GM15510 (cell line): ENCODE measurements at regions not wholly inside any gene's neighbourhood (a gene's known extent, or its start where the extent isn't known, plus 50 kb on each side); places are given as distances from the start of the nearest gene placed in this dataset.

ENCODE experiments used
- POLR2A ChIP-seq: IDR thresholded peaks from 3 replicates; pipeline ENCODE4 v1.6.1; 2011; ENCODE audit warnings: borderline replicate concordance; ENCODE audit not compliant: insufficient read length; ENCODE audit errors: extremely low read depth

DNA sequence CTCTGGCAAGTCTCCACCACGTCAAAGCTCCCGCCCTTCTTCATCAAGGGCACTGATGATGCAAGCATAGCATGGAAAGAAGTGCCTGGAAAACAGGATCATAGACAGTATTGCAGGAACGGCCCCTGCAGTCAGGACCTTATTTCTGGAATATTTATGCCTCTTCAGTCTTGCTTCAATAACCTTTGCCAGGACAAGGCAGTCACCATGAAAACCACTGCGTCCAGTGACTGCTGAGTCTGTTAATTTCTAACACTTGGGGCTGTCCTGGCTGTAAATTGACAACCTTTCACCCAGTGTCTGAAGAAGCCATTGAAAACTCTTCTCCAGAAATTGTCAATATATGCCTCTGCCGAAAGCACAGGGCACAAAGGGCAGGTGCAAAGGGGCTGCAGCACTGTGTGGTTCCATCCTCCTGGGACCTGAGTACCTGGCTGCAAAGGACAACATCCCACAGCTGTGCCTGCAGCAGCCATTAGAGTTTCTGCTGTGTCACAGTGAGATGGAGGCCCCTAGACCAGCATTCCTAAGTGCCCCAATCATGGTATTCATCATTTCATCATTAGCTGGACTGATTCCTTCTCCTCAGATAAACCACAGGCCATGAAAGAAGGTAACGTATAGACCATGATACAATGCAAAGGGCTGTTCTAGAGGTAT lies 819.6 kb downstream of the RNF144A start:
- TF ChIP-seq POLR2A, result no peak

DNA sequence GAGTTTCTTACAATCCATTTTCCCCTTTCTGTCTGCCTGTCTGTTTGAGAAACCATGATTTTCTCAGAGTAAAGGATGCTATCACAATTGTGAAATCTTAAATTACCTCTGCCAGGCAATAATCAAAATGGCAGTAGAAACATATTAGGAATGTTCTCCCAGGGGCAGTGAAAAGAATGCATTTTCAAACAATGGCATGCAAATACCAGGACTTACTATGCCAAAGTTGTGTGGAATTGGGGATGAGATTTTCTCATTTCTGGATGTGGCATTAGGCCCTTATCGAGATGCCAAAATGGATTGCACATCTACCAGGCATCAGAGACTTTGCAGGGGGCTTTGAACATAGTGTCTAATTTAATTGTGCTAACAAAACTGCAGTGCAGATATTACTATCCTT lies 821.4 kb downstream of the RNF144A start:
- TF ChIP-seq POLR2A, result no peak

DNA sequence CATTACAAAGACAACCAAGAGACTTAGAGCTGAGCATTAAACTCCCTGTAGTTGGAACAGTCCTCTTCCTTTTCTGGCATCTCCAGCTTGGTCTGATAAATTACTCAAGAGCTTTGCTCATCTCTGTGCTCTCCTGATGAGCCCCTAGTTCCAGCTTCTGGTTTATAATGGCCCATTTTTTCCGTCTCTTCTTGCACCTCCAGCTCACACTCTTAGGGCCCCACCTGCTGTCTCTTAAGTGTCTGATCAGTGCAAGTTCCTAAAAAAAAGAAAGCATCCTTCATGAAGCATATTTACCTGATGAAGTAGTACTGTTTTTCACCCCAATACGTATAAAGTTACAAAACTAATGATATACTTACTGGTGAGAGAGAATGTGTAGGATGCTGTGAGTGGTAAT lies 822.9 kb downstream of the RNF144A start:
- no peak for TF ChIP-seq POLR2A

DNA sequence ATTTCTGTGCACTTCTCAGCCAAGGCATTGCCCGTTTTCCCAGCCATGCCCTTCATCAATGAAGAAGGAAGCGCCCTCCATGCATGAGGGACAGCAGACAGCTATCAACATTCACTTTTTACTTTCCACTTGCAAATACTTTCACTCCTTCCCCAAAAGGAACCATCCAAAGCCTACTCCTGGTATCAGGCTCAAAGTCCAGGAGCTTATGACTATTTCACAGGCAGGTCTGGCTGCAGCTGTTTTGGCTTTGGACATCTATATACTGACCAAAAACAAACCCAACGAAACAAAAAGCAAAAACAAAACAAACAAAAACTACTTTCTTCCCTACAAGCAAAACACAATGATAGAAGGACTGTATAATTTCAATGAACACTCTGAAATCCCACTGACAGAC lies 825.1 kb downstream of the RNF144A start:
- TF ChIP-seq POLR2A, result no peak

DNA sequence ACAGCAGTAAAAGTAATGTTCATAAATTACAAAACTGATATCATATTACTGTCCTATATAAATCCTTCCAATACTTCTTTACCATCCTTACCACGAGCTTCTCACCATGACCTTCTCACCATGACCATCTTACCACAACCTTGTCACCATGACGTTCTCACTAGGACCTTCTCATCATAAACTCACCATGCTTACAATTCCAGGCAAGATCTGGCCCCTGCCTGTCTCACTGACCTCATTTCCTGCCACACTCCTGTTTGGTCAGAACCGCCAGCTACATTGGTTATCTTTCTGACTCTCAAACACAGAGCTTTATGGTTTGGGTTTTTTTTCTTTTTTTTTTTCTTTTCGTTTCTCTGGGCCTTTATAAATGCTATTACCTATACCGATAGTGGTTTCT lies 827.6 kb downstream of the RNF144A start:
- TF ChIP-seq POLR2A, result no peak

DNA sequence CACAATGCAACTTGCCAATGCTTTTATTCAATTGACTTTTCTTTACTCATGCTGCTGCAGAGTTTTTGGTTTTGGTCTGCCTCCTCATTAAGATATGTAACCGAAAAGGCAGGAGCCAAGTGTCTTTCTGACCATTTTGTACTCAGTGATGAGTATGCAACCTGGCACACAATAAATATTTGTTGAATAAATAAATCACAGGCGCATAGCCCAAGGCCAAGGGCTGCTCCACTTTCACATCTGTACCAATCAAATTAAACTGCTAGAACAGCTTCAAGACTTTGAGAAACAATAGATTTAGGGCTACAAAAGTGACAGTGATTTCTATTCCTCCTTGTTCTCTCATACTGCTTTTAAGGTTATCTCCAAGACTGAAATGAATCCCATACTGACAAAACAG lies 828.2 kb downstream of the RNF144A start:
- no peak for TF ChIP-seq POLR2A

DNA sequence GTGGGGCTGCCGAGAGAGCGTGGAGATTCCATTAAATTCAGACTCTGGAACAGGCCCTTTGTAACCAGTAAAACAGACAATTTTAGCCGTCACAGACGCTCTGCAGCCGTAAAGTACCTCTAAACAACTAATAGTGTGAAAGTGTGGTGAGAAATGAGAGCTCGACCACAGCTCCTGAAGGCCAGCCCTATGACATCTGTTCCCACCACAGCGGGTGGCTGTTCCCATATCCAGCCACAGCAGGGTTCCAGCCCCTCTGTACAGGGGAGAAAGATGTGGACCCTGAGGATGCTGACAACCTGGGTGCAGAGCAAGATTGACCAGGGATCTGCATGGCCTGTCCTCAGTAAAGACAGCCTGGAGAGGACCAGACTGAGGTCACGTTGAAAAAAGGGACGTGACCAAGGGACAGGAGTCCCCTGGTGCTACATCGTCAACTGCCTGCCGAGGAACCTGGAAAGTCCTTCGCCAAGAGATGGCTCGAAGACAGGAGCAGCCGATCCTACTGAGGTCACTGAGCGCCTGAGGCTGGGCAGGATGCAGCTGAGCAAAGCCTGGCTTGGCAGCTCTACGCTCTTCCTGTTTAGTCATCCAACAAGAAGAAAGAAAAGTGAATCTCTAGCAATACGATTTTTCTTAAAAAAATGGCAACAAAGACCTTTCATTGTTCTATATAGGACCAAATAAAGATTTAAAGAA lies 831.7 kb downstream of the RNF144A start:
- no peak for TF ChIP-seq POLR2A

DNA sequence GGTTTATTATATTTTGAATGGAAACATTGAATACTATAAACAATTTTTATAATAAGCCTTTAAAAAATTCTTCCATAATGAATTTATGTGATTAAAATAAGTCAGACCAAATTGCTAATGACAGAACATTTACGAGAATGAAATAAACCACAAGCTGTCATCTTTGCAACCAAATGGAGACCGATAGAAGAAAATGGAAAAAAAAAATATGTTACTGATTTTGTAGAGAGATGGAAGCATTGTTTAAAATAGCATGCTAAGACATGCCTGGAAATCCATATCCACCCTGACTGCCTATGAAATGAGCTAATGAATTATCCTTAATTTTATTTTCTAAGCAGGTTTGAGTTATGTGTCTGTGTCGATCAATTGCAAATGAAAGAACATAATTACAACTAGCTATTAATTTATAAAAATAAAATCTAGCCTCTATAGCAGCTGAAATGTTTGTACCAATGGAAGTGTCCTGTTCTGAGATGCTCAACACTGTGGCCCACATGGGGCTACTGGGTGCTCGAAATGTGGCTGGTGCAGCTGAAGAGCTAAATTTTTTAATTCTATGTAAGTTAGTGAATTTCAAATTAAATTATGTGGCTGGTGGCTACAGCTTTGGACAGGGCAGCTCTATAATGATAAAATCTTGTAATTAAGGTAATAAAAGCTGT lies 832.8 kb downstream of the RNF144A start:
- no peak for TF ChIP-seq POLR2A

DNA sequence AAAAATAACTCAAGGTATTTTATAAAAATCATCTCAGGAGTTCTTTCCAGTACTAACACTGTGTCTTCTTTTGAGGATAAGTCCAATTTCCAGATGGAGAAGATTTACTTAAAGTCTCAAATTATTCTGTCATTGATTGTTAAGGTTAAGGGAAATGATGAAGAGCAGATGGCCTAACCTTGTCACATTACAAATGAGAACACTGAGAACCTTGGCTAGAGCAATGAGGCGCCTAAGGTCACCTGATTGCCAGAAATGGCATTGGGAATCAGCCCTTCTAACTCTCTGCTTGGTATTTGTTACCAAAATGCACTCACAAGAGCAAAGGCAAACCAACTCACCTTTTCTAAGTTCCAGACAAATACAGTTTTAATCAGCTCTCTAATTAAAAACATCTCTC lies 835.1 kb downstream of the RNF144A start:
- TF ChIP-seq POLR2A, result no peak

DNA sequence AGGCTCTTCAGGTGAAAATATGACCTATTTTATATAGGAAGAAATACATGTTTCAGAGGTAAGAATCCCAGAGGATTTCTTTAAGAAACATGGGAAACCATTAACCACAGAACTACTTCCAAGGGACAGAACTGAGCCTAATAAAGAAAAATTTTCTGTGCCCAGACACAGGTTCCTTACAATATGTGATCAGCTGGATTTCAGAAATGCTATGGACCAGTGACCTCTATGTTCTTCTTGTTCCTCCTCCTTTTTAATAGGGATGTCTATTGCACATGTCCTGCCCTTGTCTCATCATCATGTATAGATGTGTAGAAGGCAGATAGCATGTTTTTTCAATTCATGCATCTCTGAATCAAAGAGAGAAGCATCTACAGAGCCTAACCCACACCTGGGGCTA lies 836.6 kb downstream of the RNF144A start:
- TF ChIP-seq POLR2A, result no peak

DNA sequence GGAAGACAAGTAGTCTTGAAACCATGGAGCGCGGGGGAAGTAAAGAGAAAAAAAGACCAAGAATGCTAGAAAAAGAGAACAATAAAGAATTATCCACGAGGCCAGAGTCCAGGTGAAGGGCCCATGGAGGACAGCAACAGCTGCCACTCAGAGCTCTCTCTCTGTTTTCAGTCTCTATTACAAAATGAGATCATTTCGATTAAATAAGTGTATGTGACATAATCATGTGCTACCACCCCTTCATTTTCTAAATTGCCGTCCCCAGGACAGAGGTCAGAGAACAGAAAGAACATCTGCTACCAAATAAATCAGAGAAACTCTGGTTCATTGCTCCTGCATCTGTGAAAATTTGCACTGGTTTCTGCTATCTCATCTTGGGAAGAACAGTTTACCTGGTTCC lies 838.7 kb downstream of the RNF144A start:
- TF ChIP-seq POLR2A, result no peak

DNA sequence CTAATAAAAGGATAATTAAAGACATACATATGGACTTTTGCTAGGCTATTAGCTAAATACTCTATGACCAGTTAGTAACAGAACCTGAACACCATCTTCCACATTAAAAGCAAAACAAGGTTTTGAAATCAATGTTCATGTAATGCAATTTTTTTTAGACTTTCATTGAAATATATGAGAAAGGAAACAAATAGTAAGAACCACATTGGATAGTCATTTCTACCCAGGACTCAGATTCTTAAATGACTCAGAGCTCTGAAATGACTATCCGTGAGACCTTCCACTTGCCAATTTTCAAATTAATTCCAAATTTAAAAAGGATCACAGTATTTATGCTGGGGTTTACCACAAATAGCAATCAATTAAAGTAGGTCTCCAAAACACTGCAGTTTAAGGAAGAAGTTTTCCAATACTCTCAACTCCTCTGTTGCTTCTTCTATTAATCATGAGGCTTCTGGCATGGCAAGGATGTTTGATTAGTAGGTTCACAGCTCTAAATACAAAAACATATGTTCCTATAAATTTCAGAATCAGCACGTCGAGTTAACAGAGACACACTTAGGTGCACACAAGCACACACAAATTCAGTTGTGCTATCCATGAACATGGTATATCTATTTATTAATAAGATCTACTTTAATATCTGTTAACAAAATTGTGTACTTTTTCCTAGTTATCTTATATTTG lies 841.0 kb downstream of the RNF144A start:
- TF ChIP-seq POLR2A, result no peak

DNA sequence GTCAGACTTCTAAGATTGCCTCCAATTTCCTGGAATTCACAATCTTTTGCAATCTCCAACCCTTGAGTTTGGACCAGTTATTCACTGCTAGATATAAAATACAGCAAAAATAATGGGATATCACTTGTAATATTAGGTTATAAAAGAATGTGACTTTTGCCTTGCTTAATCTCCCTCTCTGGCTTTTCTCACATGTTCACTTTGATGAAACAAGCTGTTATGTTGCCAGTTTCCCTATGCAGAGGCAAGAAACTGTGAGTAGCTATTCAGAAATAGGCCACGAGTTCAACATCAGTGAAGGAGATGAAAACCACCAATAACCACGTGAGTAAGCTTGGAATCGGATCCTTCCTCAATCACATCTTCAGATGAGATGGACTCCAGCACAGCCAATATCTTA lies 842.7 kb downstream of the RNF144A start:
- no peak for TF ChIP-seq POLR2A

DNA sequence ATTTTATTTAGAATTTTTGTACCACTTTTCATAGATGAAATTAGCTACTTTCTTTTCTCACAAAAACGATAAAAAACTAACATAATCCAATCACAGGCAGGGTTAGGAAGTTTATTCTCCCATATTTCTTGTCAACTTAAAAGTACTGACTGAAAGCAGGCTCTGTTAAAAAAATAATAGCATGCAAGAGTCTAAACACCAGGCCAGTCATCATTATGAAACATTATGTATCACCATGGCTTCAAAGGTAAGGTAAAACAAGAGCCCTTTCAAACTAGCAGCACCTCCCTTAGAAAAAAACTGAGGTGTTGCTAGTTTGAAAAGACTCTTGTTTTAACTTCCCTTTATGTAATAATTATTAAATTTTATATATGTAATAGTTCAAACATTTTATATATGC lies 848.0 kb downstream of the RNF144A start:
- TF ChIP-seq POLR2A, result no peak

DNA sequence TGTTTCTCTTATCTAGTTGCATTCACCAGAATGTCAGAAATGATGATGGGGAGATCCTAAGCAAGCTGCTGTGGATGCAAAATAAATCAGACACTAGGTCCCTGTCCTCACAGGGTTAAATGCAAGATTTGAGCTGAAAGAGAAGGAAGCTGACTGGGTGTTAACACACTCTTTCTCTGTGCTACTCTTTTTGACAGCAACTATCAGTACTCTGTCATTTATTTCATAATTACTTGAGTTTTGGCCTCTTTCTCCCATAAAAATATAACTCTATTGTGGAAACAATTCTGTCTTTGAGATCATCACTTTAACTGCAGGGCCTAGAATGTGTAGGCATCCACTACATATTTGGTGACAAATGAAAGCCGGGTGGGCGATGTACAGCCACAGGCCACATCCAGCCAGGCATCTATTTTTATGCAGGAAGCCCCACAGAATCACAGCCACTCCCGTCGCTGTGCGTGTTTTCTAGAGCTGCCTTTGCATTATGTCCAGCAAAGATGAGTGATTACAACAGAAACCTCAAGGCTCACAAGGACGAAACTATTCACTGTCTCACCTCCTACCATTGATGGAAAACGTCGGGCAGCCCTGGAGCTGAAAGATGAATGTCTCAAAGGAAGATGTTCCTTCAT lies 849.0 kb downstream of the RNF144A start:
- TF ChIP-seq POLR2A, result no peak
